A549 (cell line): ENCODE measurements at regions not wholly inside any gene's neighbourhood (a gene's known extent, or its start where the extent isn't known, plus 50 kb on each side); places are given as distances from the start of the nearest gene placed in this dataset.

Experiments used
- CTCF ChIP-seq: fragments of >200 bp; sonication (Bioruptor Twin); formaldehyde crosslinking; IDR thresholded peaks from 3 replicates; pipeline ENCODE4 v1.5.1; 2016
- EP300 ChIP-seq, 2 experiments: fragments of >200 bp; sonication (Bioruptor Twin); formaldehyde crosslinking; IDR thresholded peaks; 2 replicates in 1 of 2; 3 replicates in 1 of 2; pipeline ENCODE4 v1.6.1; 2016 to 2017
- HMGXB4 ChIP-seq: fragments of 250-450 bp; sonication (Bioruptor Pico); IDR thresholded peaks from 2 replicates; pipeline ENCODE4 v1.5.0; 2021; ENCODE audit warnings: mild to moderate bottlenecking, moderate library complexity, borderline replicate concordance
- PBX3 ChIP-seq: IDR thresholded peaks from 2 replicates; pipeline ENCODE4 v1.6.1; 2012
- POLR2A ChIP-seq: IDR thresholded peaks from 2 replicates; pipeline ENCODE4 v1.6.1; 2012; ENCODE audit warnings: mild to moderate bottlenecking, low read length
- REST ChIP-seq: fragments of 200-600 bp; sonication (generic); IDR thresholded peaks from 2 replicates; pipeline ENCODE4 v1.6.1; 2016; ENCODE audit warnings: antibody characterized with exemption, mild to moderate bottlenecking, moderate library complexity
- SREBF2 ChIP-seq: fragments of 450-650 bp; IDR thresholded peaks from 2 replicates; pipeline ENCODE4 v1.6.1; 2014; ENCODE audit warnings: mild to moderate bottlenecking, moderate library complexity
- ZFP36 ChIP-seq: fragments of 450-650 bp; IDR thresholded peaks from 2 replicates; pipeline ENCODE4 v1.6.1; 2014; ENCODE audit warnings: borderline replicate concordance; ENCODE audit not compliant: partially characterized antibody

DNA sequence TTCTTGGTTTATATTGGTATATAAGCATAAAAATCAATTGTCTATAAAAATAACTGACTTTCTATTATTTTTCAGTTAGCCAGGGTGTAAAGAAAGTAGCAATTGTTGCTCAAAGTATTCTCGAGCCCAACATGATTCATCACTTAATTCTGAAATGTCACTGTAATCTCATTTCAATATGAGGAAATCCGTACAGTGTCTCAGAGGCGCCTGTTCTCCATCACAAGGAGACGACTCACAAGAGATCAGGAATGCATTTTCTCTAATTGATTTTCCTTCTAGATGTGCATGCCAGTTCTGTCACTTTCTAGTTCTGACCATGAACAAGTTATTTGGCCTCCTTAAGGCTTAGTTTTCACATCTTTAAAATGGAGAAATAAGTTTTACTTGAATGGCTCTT, 753.1 kb downstream of the MAFB start:
- no peak for TF ChIP-seq SREBF2
- TF ChIP-seq ZFP36: no peak
- TF ChIP-seq REST: no peak
- TF ChIP-seq POLR2A: no peak
- TF ChIP-seq EP300 (IDR thresholded peaks at IDR 0.05): no peak
- TF ChIP-seq CTCF: no peak
- TF ChIP-seq PBX3: no peak
- TF ChIP-seq HMGXB4 (CRISPR knock-in tag): no peak
